ENCODE measurements at regions not wholly inside any gene's neighbourhood (a gene's known extent, or its start where the extent isn't known, plus 50 kb on each side); places are given as distances from the start of the nearest gene placed in this dataset.

GRCh38 chr3:159339131-159339530 is 537.3 kb downstream of the MFSD1 start:
- no peak for ATAC-seq
- TF ChIP-seq OSR1 (CRISPR knock-in tag; IDR thresholded peaks at IDR 0.05) (no peak), CSDC2 (CRISPR knock-in tag; IDR thresholded peaks at IDR 0.05) (no peak), ZNF70 (CRISPR knock-in tag; IDR thresholded peaks at IDR 0.05) (no peak), TOX (CRISPR knock-in tag; IDR thresholded peaks at IDR 0.05; ENCODE audit: borderline replicate concordance) (no peak)

GRCh38 chr3:159340877-159341500 is 539.1 kb downstream of the MFSD1 start:
- no peak for ATAC-seq

GRCh38 chr3:159346271-159346903 is 544.5 kb downstream of the MFSD1 start:
- ATAC-seq = no peak
- TF ChIP-seq GLIS3 (CRISPR knock-in tag; IDR thresholded peaks at IDR 0.05) (no peak), ZC3H10 (CRISPR knock-in tag; IDR thresholded peaks at IDR 0.05) (no peak), BACH2 (CRISPR knock-in tag; IDR thresholded peaks at IDR 0.05; ENCODE audit: borderline replicate concordance) (no peak), ARNTL (CRISPR knock-in tag; IDR thresholded peaks at IDR 0.05; ENCODE audit: borderline replicate concordance, low read depth) (no peak), CREB5 (CRISPR knock-in tag; IDR thresholded peaks at IDR 0.05; ENCODE audit: low read depth) (no peak), CSDC2 (CRISPR knock-in tag; IDR thresholded peaks at IDR 0.05) (no peak), ZNF70 (CRISPR knock-in tag; IDR thresholded peaks at IDR 0.05) (no peak), TOX (CRISPR knock-in tag; IDR thresholded peaks at IDR 0.05; ENCODE audit: borderline replicate concordance) (no peak), ZFP3 (CRISPR knock-in tag; IDR thresholded peaks at IDR 0.05) (no peak), PPARA (CRISPR knock-in tag; IDR thresholded peaks at IDR 0.05; ENCODE audit: borderline replicate concordance) (no peak), TSHZ2 (CRISPR knock-in tag; IDR thresholded peaks at IDR 0.05) (no peak), ZFP30 (CRISPR knock-in tag; IDR thresholded peaks at IDR 0.05) (no peak), SNAI2 (CRISPR knock-in tag; IDR thresholded peaks at IDR 0.05) (no peak), CSRNP3 (CRISPR knock-in tag; IDR thresholded peaks at IDR 0.05) (no peak), PATZ1 (CRISPR knock-in tag; IDR thresholded peaks at IDR 0.05; ENCODE audit: borderline replicate concordance) (no peak), OSR1 (CRISPR knock-in tag; IDR thresholded peaks at IDR 0.05) (no peak)

More at GRCh38 chr3:159340877-159341500, 539.1 kb downstream of the MFSD1 start:
- TF ChIP-seq ZC3H10 (CRISPR knock-in tag; IDR thresholded peaks at IDR 0.05) (no peak), ISL1 (CRISPR knock-in tag; IDR thresholded peaks at IDR 0.05) (no peak), TSHZ2 (CRISPR knock-in tag; IDR thresholded peaks at IDR 0.05) (no peak), ESRRG (CRISPR knock-in tag; IDR thresholded peaks at IDR 0.05) (no peak), ZFP3 (CRISPR knock-in tag; IDR thresholded peaks at IDR 0.05) (no peak), RARB (CRISPR knock-in tag; IDR thresholded peaks at IDR 0.05) (no peak), POU6F1 (CRISPR knock-in tag; IDR thresholded peaks at IDR 0.05; ENCODE audit: borderline replicate concordance, low read depth) (no peak), ZNF8 (CRISPR knock-in tag; IDR thresholded peaks at IDR 0.05) (no peak)

All from SK-N-SH treated with all-trans-retinoic acid at 6 μM for 48 hours (cell line).